Kidney (tissue), 13 donors: ENCODE measurements at regions not wholly inside any gene's neighbourhood (a gene's known extent, or its start where the extent isn't known, plus 50 kb on each side); places are given as distances from the start of the nearest gene placed in this dataset.
A peak's percentile ranks its signal among the peaks of the same experiment; 100 is the strongest.

Experiments used
- DNase-seq, 5 donors: peaks; one replicate each; pipeline ENCODE4 v3.0.0-alpha.2; 2013 to 2020
- FAIRE-seq: peaks from 2 replicates; lab custom pipeline; 2012; peaks lifted over from hg19 to GRCh38; lab: Jason Lieb, UNC
- H3K27ac ChIP-seq, 2 donors: one replicate each; pipeline ENCODE4 v1.7.0; 2013; ENCODE audit warnings: low read depth in 2 of 2, low read length in 2 of 2, inconsistent platforms in 1 of 2
- H3K27me3 ChIP-seq: one replicate; pipeline ENCODE4 v1.7.1; 2013; ENCODE audit warnings: low read length, inconsistent platforms; ENCODE audit not compliant: control insufficient read depth, insufficient read depth
- H3K36me3 ChIP-seq, 3 donors: one replicate each; pipeline versions ENCODE4 v1.7.0 to v1.7.1; 2013; ENCODE audit warnings: low read length in 3 of 3, control low read depth in 1 of 3, inconsistent platforms in 1 of 3; ENCODE audit not compliant: insufficient read depth in 3 of 3, control insufficient read depth in 2 of 3
- H3K4me1 ChIP-seq, 3 donors: one replicate each; pipeline versions ENCODE4 v1.7.0 to v1.7.1; 2013; ENCODE audit warnings: low read length in 3 of 3, inconsistent platforms in 1 of 3, low read depth in 1 of 3; ENCODE audit not compliant: control insufficient read depth in 2 of 3, insufficient read depth in 2 of 3
- H3K4me3 ChIP-seq, 3 donors: one replicate each; pipeline versions ENCODE4 v1.7.0 to v1.8.1; 2013; ENCODE audit warnings: low read length in 3 of 3, control low read depth in 1 of 3, inconsistent platforms in 1 of 3
- H3K9ac ChIP-seq, 3 donors: one replicate each; pipeline versions ENCODE4 v1.7.0 to v1.7.1; 2013; ENCODE audit warnings: low read length in 3 of 3, control low read depth in 1 of 3, inconsistent platforms in 1 of 3
- H3K9me3 ChIP-seq, 3 donors: one replicate each; pipeline versions ENCODE4 v1.7.0 to v1.7.1; 2013; ENCODE audit warnings: low read length in 3 of 3, control low read depth in 1 of 3, inconsistent platforms in 1 of 3; ENCODE audit not compliant: control insufficient read depth in 2 of 3, insufficient read depth in 1 of 3
- CTCF ChIP-seq: IDR thresholded peaks from 3 replicates; pipeline ENCODE4 v1.5.1; 2012; ENCODE audit warnings: mild to moderate bottlenecking, moderate library complexity, borderline replicate concordance; ENCODE audit not compliant: insufficient read depth; ENCODE audit errors: extremely low read depth
- intact Hi-C: fragments of 100-400 bp; cut with DNase I; formaldehyde crosslinking; loops from one replicate; pipeline ENCODE4 v1.11.1; 2022
- donor health status: control.
- donor health status: control.
- donor health status: control.
- donor health status: control.
- donor health status: control.
- donor health status: DM: yes; HTN: yes; CAD: no.
- donor health status: Normal renal cell carcinoma (clear cell type).

- DNase-seq, result no peak
- TF ChIP-seq CTCF, result no peak
- Histone ChIP-seq H3K4me3 (no peak overlapping the region), H3K27me3 (no peaks in the 10 kb centered on the region), H3K9ac (no peak overlapping the region), H3K9me3 (no peaks in the 10 kb centered on the region), H3K4me1 (no peaks in the 10 kb centered on the region), H3K36me3 (no peaks in the 10 kb centered on the region), H3K27ac (no peak overlapping the region)
- intact Hi-C loops, result no loop called here
- FAIRE-seq, result no peak
These were observed 324.2 kb upstream of the FAR2 start for GRCh38 chr12:28824849-28825248.

GRCh38 chr12:28826766-28827165 lies 322.3 kb upstream of the FAR2 start:
- FAIRE-seq (no peak), DNase-seq (no peak)
- no peaks in the 10 kb centered on the region for H3K4me1 ChIP-seq
- H3K9me3 ChIP-seq, result no peaks in the 10 kb centered on the region
- no peaks in the 10 kb centered on the region for H3K36me3 ChIP-seq
- TF ChIP-seq CTCF, result no peak
- H3K9ac ChIP-seq, result no peak overlapping the region
- intact Hi-C loops, result no loop called here
- H3K27me3 ChIP-seq, result no peaks in the 10 kb centered on the region
- H3K4me3 ChIP-seq, result no peak overlapping the region
- H3K27ac ChIP-seq, result no peak overlapping the region

GRCh38 chr12:28827861-28828260 lies 321.2 kb upstream of the FAR2 start:
- Histone ChIP-seq H3K27me3 (no peaks in the 10 kb centered on the region), H3K9ac (no peak overlapping the region), H3K27ac (no peak overlapping the region), H3K9me3 (no peaks in the 10 kb centered on the region), H3K36me3 (no peaks in the 10 kb centered on the region), H3K4me1 (no peaks in the 10 kb centered on the region), H3K4me3 (no peak overlapping the region)
- TF ChIP-seq CTCF, result no peak
- FAIRE-seq (no peak), DNase-seq (peak in 2 of 5 donors; percentile 13 to 27)
- intact Hi-C loops, result no loop called here

GRCh38 chr12:28828318-28828717 lies 320.8 kb upstream of the FAR2 start:
- intact Hi-C loops, result no loop called here
- no peak overlapping the region for H3K27ac ChIP-seq
- no peak for FAIRE-seq
- no peak overlapping the region for H3K9ac ChIP-seq
- H3K27me3 ChIP-seq, result no peaks in the 10 kb centered on the region
- H3K9me3 ChIP-seq, result no peaks in the 10 kb centered on the region
- no peak overlapping the region for H3K4me3 ChIP-seq
- TF ChIP-seq CTCF, result no peak
- no peaks in the 10 kb centered on the region for H3K4me1 ChIP-seq
- no peaks in the 10 kb centered on the region for H3K36me3 ChIP-seq
- DNase-seq, result no peak
